ENCODE measurements at regions not wholly inside any gene's neighbourhood (a gene's known extent, or its start where the extent isn't known, plus 50 kb on each side); places are given as distances from the start of the nearest gene placed in this dataset.

GRCh38 chr11:106249617-106250239 is 172.3 kb downstream of the AASDHPPT start:
- Histone ChIP-seq H3K4me1 (no peaks in the 10 kb centered on the region), H3K27ac (no peak overlapping the region), H3K4me3 (no peak overlapping the region), H3K27me3 (no peaks in the 10 kb centered on the region), H3K36me3 (no peaks in the 10 kb centered on the region), H3K9me3 (peaks cover 0 to 22% of the 10 kb centered on the region in 2 donors)
- no peak for DNase-seq
- intact Hi-C loops (cut with DNase I): no loop called here
- no peak for ATAC-seq
- no peak for TF ChIP-seq CTCF (IDR thresholded peaks at IDR 0.05)

GRCh38 chr11:106262852-106263251 is 185.4 kb downstream of the AASDHPPT start:
- intact Hi-C loops (cut with DNase I): no loop called here
- DNase-seq: no peak
- TF ChIP-seq CTCF (IDR thresholded peaks at IDR 0.05): no peak
- Histone ChIP-seq H3K9me3 (peaks cover 0 to 9% of the 10 kb centered on the region in 2 donors), H3K27me3 (no peaks in the 10 kb centered on the region), H3K4me3 (no peak overlapping the region), H3K36me3 (no peaks in the 10 kb centered on the region), H3K27ac (no peak overlapping the region), H3K4me1 (no peaks in the 10 kb centered on the region)
- no peak for ATAC-seq

- H3K4me3 ChIP-seq: no peak overlapping the region
- H3K36me3 ChIP-seq: no peaks in the 10 kb centered on the region
- H3K27me3 ChIP-seq: no peaks in the 10 kb centered on the region
- H3K27ac ChIP-seq: no peak overlapping the region
- no peak for ATAC-seq
- no peak for DNase-seq
- peaks cover 0 to 9% of the 10 kb centered on the region in 2 donors for H3K9me3 ChIP-seq
- intact Hi-C loops (cut with DNase I): no loop called here
- H3K4me1 ChIP-seq: no peaks in the 10 kb centered on the region
- TF ChIP-seq CTCF (IDR thresholded peaks at IDR 0.05): no peak
Measured at GRCh38 chr11:106263527-106263926, 186.1 kb downstream of the AASDHPPT start.

- ATAC-seq (no peak), DNase-seq (no peak)
- no peaks in the 10 kb centered on the region for H3K27me3 ChIP-seq
- H3K9me3 ChIP-seq: peaks cover 0 to 15% of the 10 kb centered on the region in 2 donors
- intact Hi-C loops (cut with DNase I): no loop called here
- TF ChIP-seq CTCF (IDR thresholded peaks at IDR 0.05): no peak
- H3K36me3 ChIP-seq: no peaks in the 10 kb centered on the region
- no peak overlapping the region for H3K4me3 ChIP-seq
- no peak overlapping the region for H3K27ac ChIP-seq
- no peaks in the 10 kb centered on the region for H3K4me1 ChIP-seq
Measured at GRCh38 chr11:106271086-106271485, 193.6 kb downstream of the AASDHPPT start.

GRCh38 chr11:106271686-106272085 is 194.2 kb downstream of the AASDHPPT start:
- DNase-seq: no peak
- peaks cover 0 to 12% of the 10 kb centered on the region in 2 donors for H3K9me3 ChIP-seq
- H3K4me3 ChIP-seq: no peak overlapping the region
- no peak for TF ChIP-seq CTCF (IDR thresholded peaks at IDR 0.05)
- no peak overlapping the region for H3K27ac ChIP-seq
- H3K4me1 ChIP-seq: no peaks in the 10 kb centered on the region
- ATAC-seq: no peak
- intact Hi-C loops (cut with DNase I): no loop called here
- no peaks in the 10 kb centered on the region for H3K27me3 ChIP-seq
- no peaks in the 10 kb centered on the region for H3K36me3 ChIP-seq

Data from left lung (tissue), 4 donors.